GM23338 (cell line): ENCODE measurements at regions not wholly inside any gene's neighbourhood (a gene's known extent, or its start where the extent isn't known, plus 50 kb on each side); places are given as distances from the start of the nearest gene placed in this dataset.

Experiments
- CREB1 ChIP-seq: fragments of 250-450 bp; sonication (Bioruptor Pico); IDR thresholded peaks from 2 replicates; pipeline ENCODE4 v1.5.0; 2020; ENCODE audit warnings: low read depth, mild to moderate bottlenecking, moderate library complexity
- CTCF ChIP-seq, 2 experiments: fragments of 200-600 bp in 1 of 2; sonication (generic) in 1 of 2; conservative IDR thresholded peaks; 2 replicates each; pipeline versions ENCODE4 v1.5.1 to v1.6.1; 2016 to 2017; ENCODE audit warnings: antibody characterized with exemption in 2 of 2, low read depth in 2 of 2, mild to moderate bottlenecking in 2 of 2, moderate library complexity in 1 of 2
- ETS1 ChIP-seq: IDR thresholded peaks from 2 replicates; pipeline ENCODE4 v1.6.1; 2016; ENCODE audit warnings: antibody characterized with exemption
- EZH2 ChIP-seq: fragments of 200-600 bp; sonication (generic); IDR thresholded peaks from one replicate; pipeline ENCODE4 v1.8.0; 2017; ENCODE audit warnings: antibody characterized with exemption, mild to moderate bottlenecking, low read depth; ENCODE audit not compliant: unreplicated experiment
- EZH2phosphoT487 ChIP-seq: fragments of 200-600 bp; sonication (generic); IDR thresholded peaks from one replicate; pipeline ENCODE4 v1.8.1; 2018; ENCODE audit warnings: antibody characterized with exemption; ENCODE audit not compliant: unreplicated experiment
- JUNB ChIP-seq: IDR thresholded peaks from one replicate; pipeline ENCODE4 v1.6.1; 2016; ENCODE audit warnings: antibody characterized with exemption; ENCODE audit not compliant: unreplicated experiment
- NANOG ChIP-seq: IDR thresholded peaks from 2 replicates; pipeline ENCODE4 v1.6.1; 2016; ENCODE audit warnings: antibody characterized with exemption, borderline replicate concordance
- POLR2AphosphoS5 ChIP-seq: IDR thresholded peaks from 2 replicates; pipeline ENCODE4 v1.6.1; 2016; ENCODE audit warnings: antibody characterized with exemption, low read depth
- REST ChIP-seq: IDR thresholded peaks from one replicate; pipeline ENCODE4 v1.6.1; 2018; ENCODE audit warnings: antibody characterized with exemption; ENCODE audit not compliant: unreplicated experiment
- STAT1 ChIP-seq: IDR thresholded peaks from one replicate; pipeline ENCODE4 v1.6.1; 2016; ENCODE audit warnings: antibody characterized with exemption; ENCODE audit not compliant: unreplicated experiment
- ZNF114 ChIP-seq: fragments of 250-450 bp; sonication (Bioruptor Pico); IDR thresholded peaks from 2 replicates; pipeline ENCODE4 v1.5.0; 2020; ENCODE audit warnings: mild to moderate bottlenecking, moderate library complexity
- ZNF331 ChIP-seq: fragments of 250-450 bp; sonication (Bioruptor Pico); IDR thresholded peaks from 2 replicates; pipeline ENCODE4 v1.5.0; 2020; ENCODE audit warnings: low read depth, mild to moderate bottlenecking, moderate library complexity

GRCh38 chr6:85063611-85064010 lies 299.2 kb upstream of the TBX18 start:
- no peak for TF ChIP-seq CTCF (conservative IDR thresholded peaks at IDR 0.05; ENCODE audit: low read depth in 2 of 2)
- TF ChIP-seq REST, result no peak
- no peak for TF ChIP-seq CREB1 (CRISPR knock-in tag)
- TF ChIP-seq POLR2AphosphoS5, result no peak
- no peak for TF ChIP-seq EZH2
- TF ChIP-seq EZH2phosphoT487, result no peak
- TF ChIP-seq NANOG, result no peak
- TF ChIP-seq JUNB, result no peak
- no peak for TF ChIP-seq ETS1
- TF ChIP-seq ZNF114 (CRISPR knock-in tag), result no peak
- no peak for TF ChIP-seq ZNF331 (CRISPR knock-in tag)
- no peak for TF ChIP-seq STAT1
